HepG2 (cell line): ENCODE measurements at regions not wholly inside any gene's neighbourhood (a gene's known extent, or its start where the extent isn't known, plus 50 kb on each side); places are given as distances from the start of the nearest gene placed in this dataset.

Experiments
- ATAC-seq: fragments of 200-7000 bp; cut with Tn5 transposase; 3 replicates; pipeline ENCODE4 v1.9.1; 2020; ENCODE audit warnings: mild to moderate bottlenecking, moderate library complexity
- BruUV-seq: library from RNA; stranded (reverse); fragments of 400-500 nt; replicated peaks from 2 replicates; lab custom pipeline; 2021; lab: Mats Ljungman, UMichigan
- CTCF ChIA-PET: fragments of 300-600 bp; formaldehyde crosslinking; extraction: SDS; loops from one replicate; lab custom pipeline; 2021; ENCODE audit warnings: low total read pairs, inconsistent platforms, low intra/inter-chr PET ratio; lab: Yijun Ruan, JAX
- POLR2A ChIA-PET: fragments of 350-600 bp; sonication (Branson Sonifier 250); formaldehyde crosslinking; loops from one replicate; lab custom pipeline; 2020; ENCODE audit warnings: antibody characterized with exemption, inconsistent platforms; lab: Yijun Ruan, JAX
- DNase-seq: peaks from one replicate; pipeline ENCODE4 v3.0.0-alpha.2; 2015; ENCODE audit warnings: low spot score
- FAIRE-seq: peaks from 3 replicates; lab custom pipeline; 2011; peaks lifted over from hg19 to GRCh38; lab: Jason Lieb, UNC
- H2AFZ ChIP-seq: one replicate; pipeline ENCODE4 v1.6.1; 2011; ENCODE audit warnings: low read length, inconsistent platforms
- H3K27ac ChIP-seq: fragments of 300-600 bp; 3 replicates; pipeline ENCODE4 v1.8.0; 2011; ENCODE audit warnings: mixed run types, mild to moderate bottlenecking, mixed read lengths, low read length, inconsistent platforms; ENCODE audit not compliant: insufficient read depth; ENCODE audit errors: extremely low read length
- H3K27me3 ChIP-seq, 2 experiments: fragments of 200-600 bp in 1 of 2; 2 replicates in 1 of 2; 3 replicates in 1 of 2; pipeline versions ENCODE4 v1.6.0 to v1.8.0; 2011; ENCODE audit warnings: low read length in 2 of 2, mild to moderate bottlenecking in 2 of 2, moderate library complexity in 2 of 2, inconsistent platforms in 1 of 2; ENCODE audit not compliant: insufficient read depth in 2 of 2, control insufficient read depth in 1 of 2
- H3K36me3 ChIP-seq, 2 experiments: fragments of 200-600 bp in 1 of 2; replicated peaks in 1 of 2; 2 replicates in 1 of 2; 3 replicates in 1 of 2; pipeline versions ENCODE4 v1.5.1 to v1.8.0; 2011; ENCODE audit warnings: low read length in 2 of 2, inconsistent platforms in 1 of 2; ENCODE audit not compliant: insufficient read depth in 2 of 2, control insufficient read depth in 1 of 2
- H3K4me1 ChIP-seq: 2 replicates; pipeline ENCODE4 v1.5.1; 2012; ENCODE audit warnings: low read length, inconsistent platforms; ENCODE audit not compliant: insufficient read depth
- H3K4me2 ChIP-seq: 2 replicates; pipeline ENCODE4 v1.6.0; 2011; ENCODE audit warnings: low read depth, low read length, inconsistent platforms
- H3K4me3 ChIP-seq, 3 experiments: fragments of 200-600 bp in 1 of 3; sonication (generic), shearing (Covaris generic) in 1 of 3; replicated peaks in 1 of 3; 2 replicates each; pipeline ENCODE4 v1.5.1; 2011 to 2016; ENCODE audit warnings: low read length in 3 of 3, inconsistent platforms in 2 of 3, low read depth in 2 of 3, mild to moderate bottlenecking in 2 of 3, control low read depth in 1 of 3, mixed read lengths in 1 of 3; ENCODE audit not compliant: insufficient read depth in 1 of 3
- H3K79me2 ChIP-seq: one replicate; pipeline ENCODE4 v1.6.1; 2011; ENCODE audit warnings: low read length, inconsistent platforms; ENCODE audit not compliant: insufficient read depth
- H3K9ac ChIP-seq: 2 replicates; pipeline ENCODE4 v1.6.0; 2011; ENCODE audit warnings: mild to moderate bottlenecking, low read depth, low read length, inconsistent platforms; ENCODE audit not compliant: insufficient read depth
- H3K9me3 ChIP-seq: 2 replicates; pipeline ENCODE4 v1.5.1; 2012; ENCODE audit warnings: mild to moderate bottlenecking, low read length
- H4K20me1 ChIP-seq: 2 replicates; pipeline ENCODE4 v1.6.0; 2011; ENCODE audit warnings: inconsistent platforms, mild to moderate bottlenecking, low read length, moderate library complexity; ENCODE audit not compliant: insufficient read depth
- FLYWCH1 ChIP-seq: sonication (generic); formaldehyde crosslinking; IDR thresholded peaks from 2 replicates; pipeline ENCODE4 v1.8.1; 2023; ENCODE audit warnings: mild to moderate bottlenecking, missing genetic modification reagents
- FOXA3 ChIP-seq: IDR thresholded peaks from 2 replicates; pipeline ENCODE4 v1.6.1; 2016; ENCODE audit warnings: missing genetic modification reagents, missing compliant biosample characterization
- FOXP1 ChIP-seq, 2 experiments: fragments of 450-650 bp in 1 of 2; IDR thresholded peaks; 2 replicates each; pipeline ENCODE4 v1.6.1; 2017 to 2018; ENCODE audit warnings: antibody characterized with exemption in 1 of 2
- KLF15 ChIP-seq: sonication (generic); formaldehyde crosslinking; IDR thresholded peaks from 2 replicates; pipeline ENCODE4 v1.8.1; 2023; ENCODE audit warnings: borderline replicate concordance, mild to moderate bottlenecking, inconsistent platforms, missing genetic modification reagents, mixed read lengths
- MED8 ChIP-seq: sonication (generic); formaldehyde crosslinking; IDR thresholded peaks from 2 replicates; pipeline ENCODE4 v1.8.1; 2023; ENCODE audit warnings: mild to moderate bottlenecking, missing genetic modification reagents; ENCODE audit not compliant: insufficient replicate concordance
- NFKB2 ChIP-seq: sonication (generic); formaldehyde crosslinking; IDR thresholded peaks from 2 replicates; pipeline ENCODE4 v1.4.0; 2020; ENCODE audit warnings: missing genetic modification reagents, borderline replicate concordance
- SOX5 ChIP-seq: IDR thresholded peaks from 2 replicates; pipeline ENCODE4 v1.6.1; 2016; ENCODE audit warnings: borderline replicate concordance
- SP1 ChIP-seq, 2 experiments: fragments of 450-650 bp in 1 of 2; sonication (generic) in 1 of 2; formaldehyde crosslinking in 1 of 2; IDR thresholded peaks; 2 replicates each; pipeline versions ENCODE4 v1.4.0 to v1.6.1; 2016 to 2020; ENCODE audit warnings: missing genetic modification reagents in 1 of 2
- TCF12 ChIP-seq, 2 experiments: fragments of 450-650 bp in 1 of 2; sonication (generic) in 1 of 2; formaldehyde crosslinking in 1 of 2; IDR thresholded peaks; 2 replicates each; pipeline versions ENCODE4 v1.6.1 to v1.8.0; 2017 to 2022; ENCODE audit warnings: antibody characterized with exemption in 1 of 2, mild to moderate bottlenecking in 1 of 2, missing genetic modification reagents in 1 of 2, moderate library complexity in 1 of 2
- TMF1 ChIP-seq: sonication (generic); formaldehyde crosslinking; IDR thresholded peaks from 2 replicates; pipeline ENCODE4 v1.8.1; 2022; ENCODE audit warnings: low read depth, missing genetic modification reagents
- ZFP36 ChIP-seq: fragments of 150-350 bp; IDR thresholded peaks from 2 replicates; pipeline ENCODE4 v1.6.1; 2018; ENCODE audit warnings: borderline replicate concordance, low read length, low read depth; ENCODE audit not compliant: partially characterized antibody
- ZMYM4 ChIP-seq: sonication (generic); formaldehyde crosslinking; IDR thresholded peaks from 2 replicates; pipeline ENCODE4 v1.8.1; 2023; ENCODE audit warnings: mild to moderate bottlenecking, missing genetic modification reagents
- ZNF569 ChIP-seq: sonication (generic); formaldehyde crosslinking; IDR thresholded peaks from 2 replicates; pipeline ENCODE4 v1.5.0; 2020; ENCODE audit warnings: mild to moderate bottlenecking, missing genetic modification reagents, moderate library complexity, borderline replicate concordance
- ZNF713 ChIP-seq: sonication (generic); formaldehyde crosslinking; IDR thresholded peaks from 2 replicates; pipeline ENCODE4 v1.4.0; 2020; ENCODE audit warnings: mild to moderate bottlenecking, missing genetic modification reagents
- ZNF720 ChIP-seq: sonication (generic); formaldehyde crosslinking; IDR thresholded peaks from 2 replicates; pipeline ENCODE4 v1.4.0; 2020; ENCODE audit warnings: missing genetic modification reagents
- WGBS: methylation state at CpG from one replicate; pipeline ENCODE4 v1.1.6; 2017; ENCODE audit warnings: low lambda C conversion rate; 5-methylcytosine and 5-hydroxymethylcytosine counted together
- in situ Hi-C: cut with HindIII; loops from 2 replicates; pipeline ENCODE4 v1.10.0; 2017; ENCODE audit warnings: low pct_unique_long_range_greater_than_20kb; ENCODE audit not compliant: extremely low pct_ligation_motif_present
- intact Hi-C: fragments of 100-400 bp; cut with micrococcal nuclease; formaldehyde crosslinking; loops from one replicate; pipeline ENCODE4 v1.10.0; 2022; ENCODE audit not compliant: unreplicated experiment
- TF ChIP-seq, protein P1 (sequence below): IDR thresholded peaks from 2 replicates; pipeline ENCODE4 v1.6.1; 2018; ENCODE audit warnings: missing genetic modification reagents

DNA sequence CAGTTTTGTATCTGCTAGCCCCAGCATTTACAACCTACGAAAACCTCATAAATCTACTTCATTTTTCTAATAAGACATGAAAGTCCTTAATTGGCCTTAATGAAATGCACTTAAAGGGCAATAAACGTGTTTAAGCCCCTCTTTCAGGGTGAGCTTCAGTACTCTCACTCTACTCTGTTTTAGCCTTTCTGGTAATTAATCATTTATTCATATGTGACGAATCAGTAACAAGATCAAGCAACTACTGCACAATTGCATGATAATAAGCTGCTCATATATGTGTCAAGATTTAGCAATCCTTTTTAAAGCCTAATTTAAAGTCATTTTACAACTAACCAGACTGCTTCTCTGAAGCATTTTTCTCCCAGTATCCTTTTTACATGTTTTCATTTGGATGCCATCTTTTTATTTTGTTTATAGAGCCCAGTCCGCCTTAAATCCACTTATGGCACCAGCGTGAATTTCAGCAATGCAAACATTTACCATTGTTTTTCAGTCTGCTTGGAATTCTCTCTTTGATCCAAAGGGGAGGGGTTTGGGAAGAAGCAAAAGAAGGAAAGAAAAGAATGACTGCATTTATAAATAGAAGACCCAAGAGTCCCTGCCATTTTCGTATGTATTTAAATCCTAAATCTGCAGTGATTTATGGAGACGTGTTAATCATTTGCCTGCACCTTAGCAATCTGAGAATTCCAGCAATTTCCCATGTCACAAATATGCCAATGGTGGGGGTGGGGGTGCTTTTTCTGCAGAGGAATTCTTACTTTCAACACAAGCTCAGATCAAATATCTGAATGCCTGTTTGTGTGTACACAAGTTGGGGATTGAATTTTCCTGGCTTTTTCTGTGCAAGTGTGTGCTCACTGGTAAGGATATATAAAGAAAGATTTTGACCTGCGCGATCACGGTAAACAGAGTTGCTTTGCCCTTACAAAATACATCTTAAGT, 230.8 kb upstream of the TBC1D5 start:
- DNase-seq (peak; percentile 7), FAIRE-seq (no peak), ATAC-seq (no peak)
- H3K27me3 ChIP-seq: no peaks in the 10 kb centered on the region
- no peak overlapping the region for H2AFZ ChIP-seq
- H3K36me3 ChIP-seq: no peaks in the 10 kb centered on the region
- no peak overlapping the region for H3K4me3 ChIP-seq
- ChIA-PET CTCF (no interaction called here), POLR2A (no interaction called here)
- H3K4me2 ChIP-seq: no peak overlapping the region
- H3K9me3 ChIP-seq: no peaks in the 10 kb centered on the region
- H3K79me2 ChIP-seq: no peaks in the 10 kb centered on the region
- in situ Hi-C loops: no loop called here
- intact Hi-C loops: no loop called here
- BruUV-seq: no TSS peak
- TF ChIP-seq ZNF713 (no peak), ZFP36 (no peak), ZNF569 (CRISPR knock-in tag) (no peak), TMF1 (no peak), FLYWCH1 (CRISPR knock-in tag) (no peak), FOXA3 (no peak), SP1 (IDR thresholded peaks at IDR 0.05) (no peak), SP1 (CRISPR knock-in tag; IDR thresholded peaks at IDR 0.05) (no peak), MED8 (CRISPR knock-in tag) (no peak), ZMYM4 (no peak), KLF15 (CRISPR knock-in tag) (no peak), FOXP1 (IDR thresholded peaks at IDR 0.05) (no peak), FOXP1 (CRISPR knock-in tag; IDR thresholded peaks at IDR 0.05) (no peak), SOX5 (CRISPR knock-in tag) (no peak), TCF12 (IDR thresholded peaks at IDR 0.05) (no peak), TCF12 (CRISPR knock-in tag; IDR thresholded peaks at IDR 0.05) (no peak), NFKB2 (CRISPR knock-in tag) (no peak), ZNF720 (no peak)
- TF ChIP-seq, protein P1, sequence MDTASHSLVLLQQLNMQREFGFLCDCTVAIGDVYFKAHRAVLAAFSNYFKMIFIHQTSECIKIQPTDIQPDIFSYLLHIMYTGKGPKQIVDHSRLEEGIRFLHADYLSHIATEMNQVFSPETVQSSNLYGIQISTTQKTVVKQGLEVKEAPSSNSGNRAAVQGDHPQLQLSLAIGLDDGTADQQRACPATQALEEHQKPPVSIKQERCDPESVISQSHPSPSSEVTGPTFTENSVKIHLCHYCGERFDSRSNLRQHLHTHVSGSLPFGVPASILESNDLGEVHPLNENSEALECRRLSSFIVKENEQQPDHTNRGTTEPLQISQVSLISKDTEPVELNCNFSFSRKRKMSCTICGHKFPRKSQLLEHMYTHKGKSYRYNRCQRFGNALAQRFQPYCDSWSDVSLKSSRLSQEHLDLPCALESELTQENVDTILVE (CRISPR knock-in tag): no peak
- no peak overlapping the region for H3K9ac ChIP-seq
- H4K20me1 ChIP-seq: no peaks in the 10 kb centered on the region
- 0 out of 2 replicates have a peak, but pooled peaks cover 6% of the 10 kb centered on the region for H3K4me1 ChIP-seq
- no peak overlapping the region for H3K27ac ChIP-seq
- 2% methylated on average over 10 of the region's 10 CpGs for WGBS
